HepG2 (cell line): ENCODE measurements at regions not wholly inside any gene's neighbourhood (a gene's known extent, or its start where the extent isn't known, plus 50 kb on each side); places are given as distances from the start of the nearest gene placed in this dataset.

Experiments
- ATAC-seq: fragments of 200-7000 bp; cut with Tn5 transposase; 3 replicates; pipeline ENCODE4 v1.9.1; 2020; ENCODE audit warnings: mild to moderate bottlenecking, moderate library complexity
- BruUV-seq: library from RNA; stranded (reverse); fragments of 400-500 nt; replicated peaks from 2 replicates; lab custom pipeline; 2021; lab: Mats Ljungman, UMichigan
- CTCF ChIA-PET: fragments of 300-600 bp; formaldehyde crosslinking; extraction: SDS; loops from one replicate; lab custom pipeline; 2021; ENCODE audit warnings: low total read pairs, inconsistent platforms, low intra/inter-chr PET ratio; lab: Yijun Ruan, JAX
- POLR2A ChIA-PET: fragments of 350-600 bp; sonication (Branson Sonifier 250); formaldehyde crosslinking; loops from one replicate; lab custom pipeline; 2020; ENCODE audit warnings: antibody characterized with exemption, inconsistent platforms; lab: Yijun Ruan, JAX
- DNase-seq: peaks from one replicate; pipeline ENCODE4 v3.0.0-alpha.2; 2015; ENCODE audit warnings: low spot score
- FAIRE-seq: peaks from 3 replicates; lab custom pipeline; 2011; peaks lifted over from hg19 to GRCh38; lab: Jason Lieb, UNC
- H2AFZ ChIP-seq: one replicate; pipeline ENCODE4 v1.6.1; 2011; ENCODE audit warnings: low read length, inconsistent platforms
- H3K27ac ChIP-seq: fragments of 300-600 bp; 3 replicates; pipeline ENCODE4 v1.8.0; 2011; ENCODE audit warnings: mixed run types, mild to moderate bottlenecking, mixed read lengths, low read length, inconsistent platforms; ENCODE audit not compliant: insufficient read depth; ENCODE audit errors: extremely low read length
- H3K27me3 ChIP-seq, 2 experiments: fragments of 200-600 bp in 1 of 2; 2 replicates in 1 of 2; 3 replicates in 1 of 2; pipeline versions ENCODE4 v1.6.0 to v1.8.0; 2011; ENCODE audit warnings: low read length in 2 of 2, mild to moderate bottlenecking in 2 of 2, moderate library complexity in 2 of 2, inconsistent platforms in 1 of 2; ENCODE audit not compliant: insufficient read depth in 2 of 2, control insufficient read depth in 1 of 2
- H3K36me3 ChIP-seq, 2 experiments: fragments of 200-600 bp in 1 of 2; replicated peaks in 1 of 2; 2 replicates in 1 of 2; 3 replicates in 1 of 2; pipeline versions ENCODE4 v1.5.1 to v1.8.0; 2011; ENCODE audit warnings: low read length in 2 of 2, inconsistent platforms in 1 of 2; ENCODE audit not compliant: insufficient read depth in 2 of 2, control insufficient read depth in 1 of 2
- H3K4me1 ChIP-seq: 2 replicates; pipeline ENCODE4 v1.5.1; 2012; ENCODE audit warnings: low read length, inconsistent platforms; ENCODE audit not compliant: insufficient read depth
- H3K4me2 ChIP-seq: 2 replicates; pipeline ENCODE4 v1.6.0; 2011; ENCODE audit warnings: low read depth, low read length, inconsistent platforms
- H3K4me3 ChIP-seq, 3 experiments: fragments of 200-600 bp in 1 of 3; sonication (generic), shearing (Covaris generic) in 1 of 3; replicated peaks in 1 of 3; 2 replicates each; pipeline ENCODE4 v1.5.1; 2011 to 2016; ENCODE audit warnings: low read length in 3 of 3, inconsistent platforms in 2 of 3, low read depth in 2 of 3, mild to moderate bottlenecking in 2 of 3, control low read depth in 1 of 3, mixed read lengths in 1 of 3; ENCODE audit not compliant: insufficient read depth in 1 of 3
- H3K79me2 ChIP-seq: one replicate; pipeline ENCODE4 v1.6.1; 2011; ENCODE audit warnings: low read length, inconsistent platforms; ENCODE audit not compliant: insufficient read depth
- H3K9ac ChIP-seq: 2 replicates; pipeline ENCODE4 v1.6.0; 2011; ENCODE audit warnings: mild to moderate bottlenecking, low read depth, low read length, inconsistent platforms; ENCODE audit not compliant: insufficient read depth
- H3K9me3 ChIP-seq: 2 replicates; pipeline ENCODE4 v1.5.1; 2012; ENCODE audit warnings: mild to moderate bottlenecking, low read length
- H4K20me1 ChIP-seq: 2 replicates; pipeline ENCODE4 v1.6.0; 2011; ENCODE audit warnings: inconsistent platforms, mild to moderate bottlenecking, low read length, moderate library complexity; ENCODE audit not compliant: insufficient read depth
- BORCS8-MEF2B ChIP-seq: sonication (generic); formaldehyde crosslinking; IDR thresholded peaks from 2 replicates; pipeline ENCODE4 v1.8.0; 2022; ENCODE audit warnings: mild to moderate bottlenecking, missing genetic modification reagents
- ELF3 ChIP-seq: IDR thresholded peaks from 2 replicates; pipeline ENCODE4 v1.6.1; 2016; ENCODE audit warnings: missing genetic modification reagents, missing compliant biosample characterization
- IRX3 ChIP-seq: sonication (generic); formaldehyde crosslinking; IDR thresholded peaks from 2 replicates; pipeline ENCODE4 v1.8.1; 2023; ENCODE audit warnings: mild to moderate bottlenecking, low read depth, missing genetic modification reagents, borderline replicate concordance
- KMT2A ChIP-seq: sonication (generic); formaldehyde crosslinking; IDR thresholded peaks from 2 replicates; pipeline ENCODE4 v1.4.0; 2020; ENCODE audit warnings: missing genetic modification reagents
- MYPOP ChIP-seq: sonication (generic); formaldehyde crosslinking; IDR thresholded peaks from 2 replicates; pipeline ENCODE4 v1.8.1; 2023; ENCODE audit warnings: mild to moderate bottlenecking, moderate library complexity, missing genetic modification reagents
- SKIL ChIP-seq: sonication (generic); formaldehyde crosslinking; IDR thresholded peaks from 2 replicates; pipeline ENCODE4 v1.8.0; 2022; ENCODE audit warnings: missing genetic modification reagents, mild to moderate bottlenecking, moderate library complexity, borderline replicate concordance
- SSRP1 ChIP-seq: IDR thresholded peaks from 2 replicates; pipeline ENCODE4 v1.6.1; 2016; ENCODE audit warnings: control low read depth
- TEAD3 ChIP-seq: optimal IDR thresholded peaks from 2 replicates; pipeline ENCODE3; 2016; ENCODE audit warnings: borderline replicate concordance
- WIZ ChIP-seq: sonication (generic); formaldehyde crosslinking; IDR thresholded peaks from 2 replicates; pipeline ENCODE4 v1.5.1; 2020; ENCODE audit warnings: mild to moderate bottlenecking, missing genetic modification reagents
- ZBTB37 ChIP-seq: sonication (generic); formaldehyde crosslinking; IDR thresholded peaks from 2 replicates; pipeline ENCODE4 v1.4.0; 2020; ENCODE audit warnings: mild to moderate bottlenecking, missing genetic modification reagents
- ZGPAT ChIP-seq: IDR thresholded peaks from 2 replicates; pipeline ENCODE4 v1.6.1; 2016; ENCODE audit warnings: mild to moderate bottlenecking
- ZNF207 ChIP-seq: fragments of 450-650 bp; IDR thresholded peaks from 2 replicates; pipeline ENCODE4 v1.6.1; 2016; ENCODE audit warnings: antibody characterized with exemption, borderline replicate concordance
- ZNF446 ChIP-seq: sonication (generic); formaldehyde crosslinking; IDR thresholded peaks from 2 replicates; pipeline ENCODE4 v1.5.0; 2020; ENCODE audit warnings: mild to moderate bottlenecking, missing genetic modification reagents
- ZNF550 ChIP-seq: sonication (generic); formaldehyde crosslinking; IDR thresholded peaks from 2 replicates; pipeline ENCODE4 v1.4.0; 2020; ENCODE audit warnings: mild to moderate bottlenecking, missing genetic modification reagents, borderline replicate concordance
- ZNF850 ChIP-seq: sonication (generic); formaldehyde crosslinking; conservative IDR thresholded peaks from 2 replicates; pipeline ENCODE4 v1.9.0; 2021; ENCODE audit warnings: mild to moderate bottlenecking, missing genetic modification reagents
- ZSCAN31 ChIP-seq: sonication (generic); formaldehyde crosslinking; IDR thresholded peaks from 2 replicates; pipeline ENCODE4 v1.5.0; 2020; ENCODE audit warnings: low read depth, mild to moderate bottlenecking, missing genetic modification reagents
- WGBS: methylation state at CpG from one replicate; pipeline ENCODE4 v1.1.6; 2017; ENCODE audit warnings: low lambda C conversion rate; 5-methylcytosine and 5-hydroxymethylcytosine counted together
- in situ Hi-C: cut with HindIII; loops from 2 replicates; pipeline ENCODE4 v1.10.0; 2017; ENCODE audit warnings: low pct_unique_long_range_greater_than_20kb; ENCODE audit not compliant: extremely low pct_ligation_motif_present
- intact Hi-C: fragments of 100-400 bp; cut with micrococcal nuclease; formaldehyde crosslinking; loops from one replicate; pipeline ENCODE4 v1.10.0; 2022; ENCODE audit not compliant: unreplicated experiment

GRCh38 chr16:64450177-64450576 is 671.7 kb downstream of the CDH11 start:
- BruUV-seq, result no TSS peak
- no peak overlapping the region for H3K27ac ChIP-seq
- H3K36me3 ChIP-seq, result no peaks in the 10 kb centered on the region
- FAIRE-seq, result no peak
- H3K4me3 ChIP-seq, result no peak overlapping the region
- WGBS, result 2% methylated on average over 4 of the region's 4 CpGs
- no peaks in the 10 kb centered on the region for H3K4me1 ChIP-seq
- ChIA-PET CTCF (no interaction called here), POLR2A (no interaction called here)
- no peaks in the 10 kb centered on the region for H3K79me2 ChIP-seq
- H3K9ac ChIP-seq, result no peak overlapping the region
- no peak overlapping the region for H3K4me2 ChIP-seq
- H3K9me3 ChIP-seq, result peaks cover 7% of the 10 kb centered on the region
- TF ChIP-seq BORCS8-MEF2B (CRISPR knock-in tag) (no peak), ZNF550 (CRISPR knock-in tag) (no peak), KMT2A (CRISPR knock-in tag) (no peak), ZNF446 (no peak), ZSCAN31 (CRISPR knock-in tag) (no peak), ELF3 (CRISPR knock-in tag) (no peak), TEAD3 (no peak), ZNF850 (CRISPR knock-in tag) (no peak), ZNF207 (no peak)
- H4K20me1 ChIP-seq, result no peaks in the 10 kb centered on the region
- intact Hi-C loops (no loop called here), in situ Hi-C loops (no loop called here)
- H2AFZ ChIP-seq, result no peak overlapping the region
- DNase-seq, result no peak
- no peaks in the 10 kb centered on the region for H3K27me3 ChIP-seq
- no peak for ATAC-seq

GRCh38 chr16:64449506-64449905 is 672.4 kb downstream of the CDH11 start:
- ATAC-seq (no peak), DNase-seq (no peak), FAIRE-seq (no peak)
- Histone ChIP-seq H3K27me3 (no peaks in the 10 kb centered on the region), H3K9me3 (peaks cover 4% of the 10 kb centered on the region; the same call in 1 of the 2 replicates), H3K36me3 (no peaks in the 10 kb centered on the region), H3K79me2 (no peaks in the 10 kb centered on the region), H3K27ac (no peak overlapping the region), H3K9ac (no peak overlapping the region), H3K4me1 (no peaks in the 10 kb centered on the region), H4K20me1 (no peaks in the 10 kb centered on the region), H3K4me2 (no peak overlapping the region), H2AFZ (no peak overlapping the region), H3K4me3 (no peak overlapping the region)
- no TSS peak for BruUV-seq
- intact Hi-C loops, result no loop called here
- in situ Hi-C loops, result no loop called here
- POLR2A ChIA-PET, result no interaction called here
- CTCF ChIA-PET, result no interaction called here
- TF ChIP-seq SSRP1, result no peak
- no peak for TF ChIP-seq ZBTB37
- no peak for TF ChIP-seq SKIL
- TF ChIP-seq WIZ (CRISPR knock-in tag), result no peak
- no peak for TF ChIP-seq ZGPAT (CRISPR knock-in tag)
- TF ChIP-seq IRX3 (CRISPR knock-in tag), result no peak
- no peak for TF ChIP-seq MYPOP (CRISPR knock-in tag)
